GM12878 (cell line): ENCODE measurements at regions not wholly inside any gene's neighbourhood (a gene's known extent, or its start where the extent isn't known, plus 50 kb on each side); places are given as distances from the start of the nearest gene placed in this dataset.

Experiments used
- ATAC-seq: fragments of 200-7000 bp; cut with Tn5 transposase; 3 replicates; pipeline ENCODE4 v1.9.1; 2020; ENCODE audit warnings: mild to moderate bottlenecking, moderate library complexity
- BruUV-seq: library from RNA; stranded (reverse); fragments of 400-500 nt; replicated peaks from 2 replicates; lab custom pipeline; 2021; lab: Mats Ljungman, UMichigan
- CTCF ChIA-PET: fragments of 300-600 bp; sonication (Branson Sonifier 250); formaldehyde crosslinking; extraction: SDS; loops from one replicate; lab custom pipeline; 2021; ENCODE audit warnings: inconsistent platforms; lab: Yijun Ruan, JAX
- POLR2A ChIA-PET: fragments of 350-600 bp; formaldehyde crosslinking; extraction: SDS; loops from one replicate; lab custom pipeline; 2021; ENCODE audit warnings: inconsistent platforms; lab: Charles Lee
- RAD21 ChIA-PET: fragments of 300-600 bp; sonication (Branson Sonifier 250); formaldehyde crosslinking; loops from one replicate; lab custom pipeline; 2023; ENCODE audit warnings: antibody characterized with exemption; ENCODE audit not compliant: unreplicated experiment; lab: Charles Lee
- SMC1A ChIA-PET: fragments of 300-600 bp; sonication (Branson Sonifier 250); formaldehyde crosslinking; loops from one replicate; lab custom pipeline; 2023; ENCODE audit not compliant: unreplicated experiment, uncharacterized antibody; lab: Charles Lee
- DNase-seq: peaks from one replicate; pipeline ENCODE4 v3.0.0-alpha.2; 2011; ENCODE audit warnings: low read depth, low spot score
- FAIRE-seq: peaks from 3 replicates; lab custom pipeline; 2011; peaks lifted over from hg19 to GRCh38; lab: Jason Lieb, UNC
- H2AFZ ChIP-seq: 2 replicates; pipeline ENCODE4 v1.6.0; 2011; ENCODE audit warnings: low read depth, low read length, control low read depth; ENCODE audit not compliant: control insufficient read depth
- H3K27ac ChIP-seq: 2 replicates; pipeline ENCODE4 v1.5.1; 2011; ENCODE audit warnings: control low read depth; ENCODE audit not compliant: control insufficient read depth, insufficient read depth
- H3K27me3 ChIP-seq, 2 experiments: replicated peaks in 1 of 2; 2 replicates each; pipeline versions ENCODE4 v1.6.0 to v1.6.1; 2011; ENCODE audit warnings: low read length in 1 of 2; ENCODE audit not compliant: control insufficient read depth in 2 of 2, insufficient read depth in 2 of 2
- H3K36me3 ChIP-seq, 2 experiments: 2 replicates each; pipeline ENCODE4 v1.5.1; 2011; ENCODE audit warnings: low read length in 1 of 2; ENCODE audit not compliant: control insufficient read depth in 2 of 2, insufficient read depth in 2 of 2
- H3K4me1 ChIP-seq: 2 replicates; pipeline ENCODE4 v1.6.1; 2011; ENCODE audit warnings: mild to moderate bottlenecking, low read length, moderate library complexity, mixed read lengths; ENCODE audit not compliant: control insufficient read depth, insufficient read depth
- H3K4me2 ChIP-seq: 2 replicates; pipeline ENCODE4 v1.6.0; 2011; ENCODE audit warnings: control low read depth; ENCODE audit not compliant: control insufficient read depth, insufficient read depth
- H3K4me3 ChIP-seq: fragments of 200-600 bp; sonication (generic); 2 replicates; pipeline ENCODE4 v1.5.1; 2016
- H3K79me2 ChIP-seq: 2 replicates; pipeline ENCODE4 v1.6.0; 2011; ENCODE audit warnings: low read length; ENCODE audit not compliant: control insufficient read depth, insufficient read depth
- H3K9ac ChIP-seq: 2 replicates; pipeline ENCODE4 v1.8.0; 2011; ENCODE audit warnings: low read length, control low read depth, mixed read lengths; ENCODE audit not compliant: control insufficient read depth, insufficient read depth
- H3K9me3 ChIP-seq: replicated peaks from 3 replicates; pipeline ENCODE4 v1.5.1; 2011; ENCODE audit warnings: mild to moderate bottlenecking, low read length; ENCODE audit not compliant: control insufficient read depth, insufficient read depth
- H4K20me1 ChIP-seq: 2 replicates; pipeline ENCODE4 v1.6.0; 2011; ENCODE audit not compliant: control insufficient read depth, insufficient read depth
- ATF7 ChIP-seq: fragments of 450-650 bp; IDR thresholded peaks from 2 replicates; pipeline ENCODE4 v1.6.1; 2016; ENCODE audit warnings: low read depth, mild to moderate bottlenecking
- BHLHE40 ChIP-seq, 2 experiments: fragments of 450-650 bp in 1 of 2; IDR thresholded peaks; 2 replicates each; pipeline ENCODE4 v1.6.1; 2011 to 2017; ENCODE audit warnings: low read depth in 2 of 2, borderline replicate concordance in 1 of 2, improper control_type of control experiment in 1 of 2, low read length in 1 of 2, mild to moderate bottlenecking in 1 of 2
- EZH2 ChIP-seq: IDR thresholded peaks from 2 replicates; pipeline ENCODE4 v1.6.1; 2012; ENCODE audit warnings: low read depth, mild to moderate bottlenecking, control low read depth, inconsistent platforms, low read length, borderline replicate concordance; ENCODE audit not compliant: control insufficient read depth
- HCFC1 ChIP-seq: fragments of 150-350 bp; IDR thresholded peaks from 2 replicates; pipeline ENCODE4 v1.6.1; 2014; ENCODE audit warnings: low read length
- KDM1A ChIP-seq: fragments of 200-600 bp; sonication (generic); IDR thresholded peaks from 2 replicates; pipeline ENCODE4 v1.6.1; 2016; ENCODE audit warnings: borderline replicate concordance
- KLF5 ChIP-seq: fragments of 450-650 bp; IDR thresholded peaks from 2 replicates; pipeline ENCODE4 v1.6.1; 2014; ENCODE audit warnings: mild to moderate bottlenecking; ENCODE audit not compliant: partially characterized antibody
- MYC ChIP-seq: IDR thresholded peaks from 2 replicates; pipeline ENCODE4 v1.6.1; 2011; ENCODE audit warnings: mild to moderate bottlenecking, low read length, moderate library complexity, inconsistent platforms; ENCODE audit not compliant: insufficient read depth, insufficient replicate concordance, insufficient read length, severe bottlenecking
- NRF1 ChIP-seq: conservative IDR thresholded peaks from 2 replicates; pipeline ENCODE4 v1.6.1; 2011; ENCODE audit warnings: mild to moderate bottlenecking, low read depth, low read length, improper control_type of control experiment
- PAX5 ChIP-seq: IDR thresholded peaks from 2 replicates; pipeline ENCODE4 v1.6.1; 2011; ENCODE audit warnings: low read depth, low read length, borderline replicate concordance
- RB1 ChIP-seq: fragments of 450-650 bp; formaldehyde crosslinking; IDR thresholded peaks from 2 replicates; pipeline ENCODE4 v1.6.1; 2017; ENCODE audit warnings: mild to moderate bottlenecking, borderline replicate concordance
- SRF ChIP-seq, 2 experiments: IDR thresholded peaks; 2 replicates each; pipeline ENCODE4 v1.6.1; 2011; ENCODE audit warnings: low read depth in 2 of 2, low read length in 2 of 2, mild to moderate bottlenecking in 1 of 2, moderate library complexity in 1 of 2
- WGBS: methylation state at CpG from one replicate; pipeline ENCODE4 v1.1.6; 2016; ENCODE audit warnings: low lambda C conversion rate; ENCODE audit not compliant: insufficient replicate concordance, insufficient coverage; ENCODE audit errors: missing lambda C conversion rate; 5-methylcytosine and 5-hydroxymethylcytosine counted together
- in situ Hi-C: fragments of 300-500 bp; cut with MboI; formaldehyde crosslinking; loops from 9 replicates; pipeline ENCODE4 v1.14.3; 2018; ENCODE audit warnings: mixed read lengths
- intact Hi-C: fragments of 100-400 bp; cut with micrococcal nuclease; formaldehyde crosslinking; loops from one replicate; pipeline ENCODE4 v1.14.2; 2022; ENCODE audit not compliant: unreplicated experiment

DNA sequence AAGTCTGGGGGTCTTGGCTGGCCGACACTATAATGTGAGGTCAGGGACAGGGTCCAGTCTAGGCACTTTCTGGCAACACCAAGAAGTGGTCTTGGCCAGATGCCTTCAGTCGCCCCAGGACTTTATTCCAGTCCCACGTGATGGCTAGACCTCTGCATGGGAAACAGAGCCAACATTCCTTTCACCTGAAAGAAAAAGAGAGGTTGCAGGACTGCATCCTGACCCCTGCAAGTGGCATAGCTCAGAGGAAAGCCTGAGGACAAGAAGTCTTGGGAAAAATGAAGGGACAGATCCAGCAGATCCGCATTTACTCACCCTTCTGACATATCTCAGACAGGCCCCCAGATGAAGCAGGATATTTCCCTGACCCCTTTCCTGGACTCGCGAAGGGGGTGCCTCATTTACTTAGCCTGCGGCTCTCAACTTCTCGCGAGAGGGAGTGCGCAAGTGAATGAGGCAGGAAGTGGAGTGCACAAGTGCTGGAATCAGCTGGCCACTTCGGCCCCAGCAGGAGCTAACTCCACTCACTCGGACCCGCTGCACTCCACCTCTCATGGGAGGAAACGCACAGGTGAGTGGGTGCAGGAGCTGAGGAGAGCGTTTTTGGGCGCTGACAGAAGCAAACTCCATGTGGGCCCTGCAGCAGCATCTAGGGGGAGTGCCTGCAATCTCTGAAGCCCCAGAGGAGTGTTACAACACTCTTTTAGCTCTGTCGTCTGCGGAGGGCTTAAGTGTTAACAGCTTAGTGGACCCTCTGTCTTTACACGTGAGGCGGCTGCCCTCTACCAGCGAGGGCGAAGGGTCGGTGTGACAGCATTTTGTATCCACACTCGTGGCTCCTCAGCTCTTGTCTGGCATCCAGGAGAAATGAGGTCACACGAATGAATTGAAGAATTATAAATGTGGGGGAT, 916.2 kb upstream of the GHITM start (continued):
- TF ChIP-seq EZH2 (no peak), RB1 (no peak)

DNA sequence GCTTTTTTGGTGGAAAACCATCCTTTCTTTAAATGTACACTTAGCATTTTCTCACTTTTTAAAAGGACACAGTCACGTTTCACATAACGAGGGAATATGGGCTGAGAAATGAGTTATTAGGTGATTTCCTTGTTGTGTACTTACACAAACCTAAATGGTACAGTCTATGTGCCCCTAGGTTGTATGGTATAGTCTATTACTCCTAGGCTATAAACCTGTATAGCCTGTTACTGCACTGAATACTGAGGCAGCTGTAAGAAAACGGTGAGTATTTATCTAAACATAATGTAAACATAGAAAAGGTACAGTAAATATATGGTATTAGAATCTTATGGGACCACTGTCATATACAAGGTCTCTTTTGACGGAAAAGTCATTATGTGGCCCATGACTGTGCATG, 913.5 kb upstream of the GHITM start:
- SMC1A ChIA-PET: no interaction called here
- DNase-seq: no peak
- Histone ChIP-seq H3K79me2 (no peaks in the 10 kb centered on the region), H3K36me3 (no peaks in the 10 kb centered on the region), H3K4me1 (no peaks in the 10 kb centered on the region), H2AFZ (no peak overlapping the region), H4K20me1 (no peaks in the 10 kb centered on the region), H3K4me3 (no peak overlapping the region), H3K27me3 (no peaks in the 10 kb centered on the region), H3K9ac (no peak overlapping the region), H3K27ac (no peak overlapping the region), H3K9me3 (no peaks in the 10 kb centered on the region)
- in situ Hi-C loops: no loop called here
- BruUV-seq: no TSS peak
- 7% methylated on average over 4 of the region's 4 CpGs for WGBS
- no peak for TF ChIP-seq BHLHE40 (IDR thresholded peaks at IDR 0.05; ENCODE audit: borderline replicate concordance in 1 of 2, low read depth in 2 of 2, low read length in 1 of 2)
- TF ChIP-seq, all 136 proteins: peak for 0
- FAIRE-seq: no peak
- no peak overlapping the region for H3K4me2 ChIP-seq
- no peak for ATAC-seq
- ChIA-PET POLR2A (no interaction called here), CTCF (no interaction called here), RAD21 (no interaction called here)
- intact Hi-C loops: no loop called here

DNA sequence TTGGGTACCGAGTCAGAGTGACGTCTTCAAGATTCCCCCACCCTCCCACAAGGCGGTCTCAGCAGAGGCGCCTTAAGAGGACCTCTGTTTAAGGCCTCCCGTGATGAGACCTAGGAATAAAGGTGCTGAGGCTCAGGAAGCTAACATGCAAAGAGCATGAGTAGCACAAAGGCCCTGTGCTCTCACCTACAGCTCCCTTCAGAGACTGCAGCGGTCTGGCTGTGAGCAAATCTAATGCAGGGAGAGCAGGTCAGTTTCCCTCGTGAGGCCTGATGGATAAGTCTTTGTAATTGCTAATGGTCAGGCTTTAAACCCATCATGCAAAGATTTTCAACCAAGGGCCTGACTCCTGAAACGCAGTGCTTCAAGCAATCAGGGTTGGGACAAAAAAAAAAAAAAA, 909.3 kb upstream of the GHITM start:
- FAIRE-seq: no peak
- H3K79me2 ChIP-seq: no peaks in the 10 kb centered on the region
- no peaks in the 10 kb centered on the region for H3K36me3 ChIP-seq
- H3K4me1 ChIP-seq: no peaks in the 10 kb centered on the region
- ChIA-PET SMC1A (no interaction called here), RAD21 (no interaction called here), CTCF (no interaction called here), POLR2A (no interaction called here)
- H3K9me3 ChIP-seq: no peaks in the 10 kb centered on the region
- no peak overlapping the region for H3K27ac ChIP-seq
- no peaks in the 10 kb centered on the region for H4K20me1 ChIP-seq
- DNase-seq: no peak
- H3K9ac ChIP-seq: no peak overlapping the region
- BruUV-seq: no TSS peak
- no peak for TF ChIP-seq KLF5
- TF ChIP-seq SRF (IDR thresholded peaks at IDR 0.05; ENCODE audit: low read depth in 2 of 2, low read length in 2 of 2): no peak
- no peak for TF ChIP-seq NRF1
- TF ChIP-seq MYC: no peak
- no peak for TF ChIP-seq HCFC1
- TF ChIP-seq ATF7: no peak
- no peak for TF ChIP-seq PAX5
- TF ChIP-seq KDM1A: no peak
- no peak overlapping the region for H3K4me2 ChIP-seq
- WGBS: 37% methylated on average over 8 of the region's 8 CpGs
- intact Hi-C loops (no loop called here), in situ Hi-C loops (no loop called here)
- ATAC-seq: no peak
- no peak overlapping the region for H2AFZ ChIP-seq
- H3K27me3 ChIP-seq: no peaks in the 10 kb centered on the region
- H3K4me3 ChIP-seq: no peak overlapping the region
